DMS53 treated with DMSO at 0.1 percent for 48 hours (cell line): ENCODE measurements at regions not wholly inside any gene's neighbourhood (a gene's known extent, or its start where the extent isn't known, plus 50 kb on each side); places are given as distances from the start of the nearest gene placed in this dataset.

Experiments used
- DNase-seq: peaks from one replicate; lab custom pipeline; 2025; ENCODE audit not compliant: unreplicated experiment; lab: John Stamatoyannopoulos, UW

DNA sequence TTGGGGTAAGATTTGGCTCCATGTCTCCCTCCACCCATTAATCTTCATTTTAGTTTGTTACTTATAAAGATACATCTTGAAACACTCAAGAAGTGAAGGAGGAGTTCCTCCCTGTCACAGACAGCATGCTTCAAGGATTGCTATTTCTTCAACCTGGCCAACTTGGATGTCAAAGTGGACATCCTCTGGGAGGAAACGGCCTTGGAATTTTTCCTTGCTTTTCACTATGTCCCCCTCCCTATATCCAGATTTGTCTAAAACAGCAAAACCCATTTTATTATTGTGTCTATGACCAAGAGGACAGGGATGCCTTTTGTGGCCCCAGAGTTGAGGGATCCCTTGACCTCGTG is 242.9 kb downstream of the LPIN1 start:
- no peak for DNase-seq

DNA sequence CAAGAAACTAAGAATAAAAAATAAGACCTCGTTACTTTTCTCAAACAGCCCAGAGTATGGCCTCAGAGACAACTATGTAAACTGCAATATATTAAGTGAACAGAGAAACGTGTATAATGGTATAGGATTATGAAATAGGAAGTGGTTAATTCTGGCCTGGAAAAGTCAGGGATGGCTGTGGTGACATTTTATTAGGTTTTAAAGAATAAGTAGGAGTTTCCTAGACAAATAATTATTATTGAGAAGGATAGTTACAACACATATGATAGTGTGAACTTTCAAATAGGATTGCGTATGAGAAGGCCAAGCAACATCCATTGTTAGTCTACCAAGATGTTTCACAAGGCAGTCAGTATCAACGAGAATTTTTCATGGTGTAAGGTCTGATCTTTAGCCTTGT is 244.1 kb downstream of the LPIN1 start:
- DNase-seq: no peak

DNA sequence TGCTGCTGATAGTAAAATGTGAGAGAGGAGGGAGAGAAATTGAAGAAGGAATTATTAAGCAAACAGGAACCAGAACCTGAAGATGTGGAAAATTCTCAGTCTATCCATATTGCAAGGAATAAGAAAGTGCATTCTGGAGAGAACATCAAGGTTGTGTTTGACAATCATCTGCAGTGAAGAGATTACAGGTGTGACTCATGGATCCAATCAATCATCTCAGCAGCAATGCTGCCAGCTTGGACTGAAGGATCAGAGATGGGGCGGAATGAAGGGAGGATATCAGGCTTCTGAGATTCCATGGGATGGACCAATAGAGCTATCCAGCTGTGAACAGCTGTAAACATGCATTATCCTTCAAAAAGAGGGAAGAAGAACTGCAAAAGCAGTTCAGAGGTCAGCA is 247.3 kb downstream of the LPIN1 start:
- DNase-seq: no peak

DNA sequence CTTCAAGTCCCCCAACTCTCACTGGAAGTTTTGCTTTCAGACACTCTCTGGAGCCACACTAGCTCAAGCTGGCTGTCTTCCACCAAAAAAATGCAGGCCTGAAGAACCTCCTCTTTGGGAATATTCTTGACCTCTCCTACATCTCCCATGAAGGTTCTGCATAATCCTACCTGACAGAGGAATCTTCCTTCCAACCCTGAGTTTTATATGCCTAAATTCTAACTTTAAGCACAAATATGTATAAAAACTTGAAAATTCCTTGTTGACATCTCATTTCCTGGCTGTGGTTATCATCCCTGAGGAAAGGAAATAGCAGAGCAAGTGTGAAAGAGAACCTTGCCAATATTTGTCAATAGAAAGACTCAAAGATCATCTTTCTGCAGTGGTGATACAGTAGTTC is 249.0 kb downstream of the LPIN1 start:
- DNase-seq: no peak

DNA sequence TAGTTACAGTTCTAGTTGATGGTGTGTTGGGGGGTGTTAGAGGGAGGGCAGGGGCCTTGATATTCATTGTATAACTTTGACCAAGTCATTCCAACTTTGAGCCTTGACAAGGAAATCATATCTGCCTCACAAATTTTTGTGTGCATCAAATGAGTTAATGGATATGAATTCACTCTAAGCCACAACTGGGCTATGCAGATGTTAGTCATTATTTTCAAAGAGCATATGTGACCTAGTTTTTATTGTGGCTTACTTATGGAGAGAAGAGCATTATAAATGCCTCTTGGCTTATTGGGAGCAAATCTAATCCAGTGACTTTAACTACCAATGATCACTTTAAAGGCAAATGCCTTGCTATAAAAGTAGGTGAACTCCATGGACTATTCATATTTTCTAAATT is 250.2 kb downstream of the LPIN1 start:
- DNase-seq: no peak

DNA sequence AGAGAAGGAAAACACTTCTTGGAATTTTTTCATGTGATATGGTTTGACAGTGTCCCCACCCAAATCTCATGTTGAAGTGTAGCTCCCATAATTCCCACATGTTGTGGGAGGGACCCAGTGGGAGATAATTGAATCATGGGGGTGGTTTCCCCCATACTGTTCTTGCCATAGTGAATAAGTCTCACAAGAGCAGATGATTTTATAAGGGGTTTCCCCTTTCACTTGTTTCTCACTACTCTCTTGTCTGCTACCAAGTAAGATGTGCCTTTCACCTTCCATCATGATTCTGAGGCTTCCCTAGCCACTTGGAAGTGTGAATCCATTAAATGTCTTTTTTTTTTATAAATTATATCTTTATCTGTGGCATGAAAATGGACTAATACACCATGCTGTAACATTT is 250.7 kb downstream of the LPIN1 start:
- DNase-seq: no peak

DNA sequence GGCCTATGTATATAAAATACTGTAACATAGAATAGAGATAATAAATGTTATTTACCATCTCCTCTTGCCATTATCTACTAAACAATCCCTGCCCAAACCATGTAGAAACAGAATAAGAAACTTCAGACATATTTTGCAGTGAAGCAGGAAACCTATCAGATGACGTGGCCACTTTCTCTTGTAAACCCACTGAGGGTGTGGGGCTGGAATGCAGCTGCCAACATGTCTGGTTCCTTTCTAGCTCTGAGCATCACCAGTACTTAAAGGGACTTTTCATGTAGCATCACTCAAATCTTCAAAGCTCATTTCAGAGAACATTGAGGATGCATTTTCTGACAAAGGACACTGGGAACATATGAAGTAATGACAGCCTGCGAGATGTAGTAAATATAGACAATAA is 251.8 kb downstream of the LPIN1 start:
- no peak for DNase-seq

DNA sequence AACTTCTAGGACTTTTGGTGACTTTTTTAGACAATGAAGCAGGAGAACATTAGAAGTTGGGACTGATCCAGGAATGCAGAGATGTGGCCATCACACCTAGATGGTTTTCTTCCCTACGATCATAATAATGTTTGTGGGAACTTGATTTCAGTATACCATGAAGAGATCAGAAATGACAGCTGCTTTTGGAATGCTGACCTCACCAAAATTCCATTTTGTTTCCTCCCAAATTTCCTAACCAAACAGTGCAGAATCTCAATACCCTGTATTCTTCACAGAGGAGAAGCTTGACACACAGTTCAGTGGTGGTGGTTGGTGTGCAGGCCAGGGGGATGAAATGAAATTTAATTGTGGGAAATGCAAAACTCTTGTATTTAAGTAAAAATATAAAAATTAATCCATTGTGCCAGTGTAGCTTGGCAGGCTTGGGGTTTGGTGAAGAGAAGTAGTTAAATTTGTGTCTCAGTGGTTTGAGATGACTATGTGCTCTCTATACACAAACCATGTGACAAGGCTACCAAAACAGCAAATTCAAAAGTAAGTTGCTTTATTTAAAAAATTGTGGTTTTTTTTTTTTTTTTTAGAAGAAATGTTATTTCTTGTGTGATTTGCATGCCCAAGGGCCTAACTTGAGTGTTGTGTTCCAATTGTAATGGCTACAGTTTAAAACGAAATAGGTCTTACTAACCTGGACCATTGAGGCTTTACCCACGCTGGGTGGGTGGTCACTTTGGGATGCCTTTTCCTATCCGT is 252.4 kb downstream of the LPIN1 start:
- DNase-seq: no peak

DNA sequence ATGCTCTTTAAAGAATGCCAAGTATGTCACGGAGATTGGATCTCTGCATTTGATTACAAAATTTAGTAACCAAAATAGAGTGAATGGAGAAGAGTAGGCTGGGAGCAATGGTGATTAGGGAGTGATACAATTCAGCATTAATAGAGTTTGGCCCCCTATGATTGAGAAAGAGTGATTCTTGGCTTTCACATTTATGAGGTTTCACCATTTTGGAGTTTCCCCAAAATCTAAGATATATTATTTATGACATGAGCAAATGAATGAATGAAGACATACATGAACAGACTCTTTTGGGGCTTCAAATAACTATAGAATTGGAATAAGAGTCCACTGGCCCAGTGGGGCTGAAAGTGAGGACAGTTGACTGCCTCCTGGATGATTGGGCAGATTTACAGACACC is 255.2 kb downstream of the LPIN1 start:
- no peak for DNase-seq

DNA sequence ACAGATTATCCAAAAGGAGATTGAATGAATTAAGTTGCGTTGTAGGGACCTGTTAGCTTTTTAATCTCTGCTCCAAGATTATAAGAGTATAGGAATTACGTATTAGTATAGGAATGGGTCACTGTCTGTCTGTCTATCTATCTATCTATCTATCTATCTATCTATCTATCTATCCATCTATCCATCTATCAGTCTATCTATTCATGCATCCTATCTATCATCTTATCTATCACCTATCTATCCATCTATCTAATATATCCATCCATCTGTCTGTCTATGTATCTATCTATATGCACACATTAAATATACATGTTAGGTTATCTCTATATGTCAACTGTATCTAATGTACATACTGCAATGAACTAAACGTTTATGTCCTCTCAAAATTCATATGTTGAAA is 255.8 kb downstream of the LPIN1 start:
- no peak for DNase-seq

DNA sequence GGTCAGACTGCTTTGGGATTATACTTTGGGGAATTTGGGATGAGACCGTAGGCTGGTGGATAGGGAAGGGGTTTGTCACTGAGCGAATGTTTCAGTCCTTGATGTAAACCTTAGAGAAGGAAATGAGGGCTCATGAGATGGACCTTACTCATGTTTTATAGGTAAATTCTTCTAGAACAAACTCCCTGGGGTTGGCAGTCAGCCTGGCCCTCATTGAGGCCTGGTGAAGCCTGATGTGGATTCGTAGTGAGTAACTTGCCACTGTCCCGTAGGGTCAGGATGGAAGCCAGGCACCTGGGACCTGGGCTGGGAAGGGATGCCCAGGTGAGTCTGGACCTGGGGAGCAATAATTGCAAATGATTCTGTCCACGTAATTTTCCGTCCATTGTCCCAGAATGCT is 258.3 kb downstream of the LPIN1 start:
- DNase-seq: no peak

DNA sequence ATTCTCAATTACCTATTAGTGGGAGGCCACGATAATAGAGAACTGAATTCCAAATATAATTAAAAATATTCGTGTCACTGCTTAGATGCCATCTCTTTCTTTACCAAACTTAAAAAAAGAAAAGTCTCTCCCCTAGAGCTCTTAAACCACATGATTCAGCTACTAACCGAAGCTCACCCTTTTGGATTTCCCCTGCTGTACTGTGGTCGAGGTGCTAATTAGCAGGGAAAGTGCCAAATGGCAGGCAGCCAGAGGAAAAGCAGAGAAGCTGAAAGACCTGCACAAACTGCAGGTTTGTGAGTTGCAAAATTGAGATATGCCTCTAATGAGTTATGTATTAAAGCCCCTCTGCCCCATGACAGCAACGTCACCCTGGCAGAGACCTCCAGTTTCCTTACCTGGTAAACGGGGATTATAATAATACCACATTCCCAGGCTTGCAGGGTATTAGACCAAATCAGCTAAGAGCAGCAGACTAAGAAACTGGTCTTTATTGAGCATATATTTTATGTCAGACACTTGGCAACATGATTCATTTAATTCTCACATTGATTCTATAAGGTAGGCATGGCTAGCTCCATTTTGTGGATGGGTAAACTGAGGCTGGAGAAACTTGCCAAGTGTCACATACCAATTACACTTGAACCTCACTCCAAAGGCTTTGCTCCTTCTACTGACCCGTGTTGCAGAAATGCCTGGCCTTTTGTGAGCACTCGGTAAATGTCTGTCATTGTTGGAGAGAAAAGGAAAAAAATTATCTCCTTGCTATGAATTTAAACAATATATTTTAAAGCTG is 259.7 kb downstream of the LPIN1 start:
- DNase-seq: no peak

DNA sequence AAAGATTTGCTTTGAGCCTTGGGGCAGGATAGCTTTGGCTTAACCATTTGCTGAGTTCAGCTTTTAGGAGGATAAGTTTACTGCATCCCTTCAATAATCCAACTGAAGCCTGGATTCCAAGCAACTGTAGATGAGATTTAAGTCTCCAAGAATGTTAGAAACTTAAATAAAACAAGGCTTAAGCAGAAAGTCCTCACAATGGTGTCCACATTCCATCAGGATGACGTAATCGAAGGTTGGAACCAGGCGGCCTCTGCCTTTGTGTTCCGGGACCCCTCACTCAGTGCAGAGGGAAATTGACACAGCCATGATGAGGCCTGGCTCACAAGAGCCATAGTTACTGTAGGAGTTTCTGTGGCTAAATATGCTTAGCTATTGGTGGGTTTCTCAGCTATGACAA is 260.4 kb downstream of the LPIN1 start:
- DNase-seq: no peak

DNA sequence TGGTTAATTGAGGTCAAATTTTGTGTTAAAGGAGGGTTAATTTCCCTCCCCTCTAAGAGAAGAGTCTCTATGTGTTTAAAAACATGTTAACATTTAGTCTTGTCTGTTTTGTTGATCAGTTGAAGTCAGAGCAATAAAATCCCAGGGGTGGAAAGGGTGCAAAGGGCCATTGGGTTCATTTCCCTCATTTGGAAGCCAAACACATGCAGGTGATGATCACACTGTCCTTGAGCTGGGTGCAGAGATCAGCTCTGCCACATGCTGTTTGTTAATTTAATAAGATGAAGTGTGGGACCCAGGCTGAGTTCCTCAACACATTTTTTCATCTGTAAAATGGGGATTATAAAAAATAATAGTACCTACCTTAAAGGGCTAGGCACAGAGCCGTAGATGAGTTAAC is 260.9 kb downstream of the LPIN1 start:
- no peak for DNase-seq

DNA sequence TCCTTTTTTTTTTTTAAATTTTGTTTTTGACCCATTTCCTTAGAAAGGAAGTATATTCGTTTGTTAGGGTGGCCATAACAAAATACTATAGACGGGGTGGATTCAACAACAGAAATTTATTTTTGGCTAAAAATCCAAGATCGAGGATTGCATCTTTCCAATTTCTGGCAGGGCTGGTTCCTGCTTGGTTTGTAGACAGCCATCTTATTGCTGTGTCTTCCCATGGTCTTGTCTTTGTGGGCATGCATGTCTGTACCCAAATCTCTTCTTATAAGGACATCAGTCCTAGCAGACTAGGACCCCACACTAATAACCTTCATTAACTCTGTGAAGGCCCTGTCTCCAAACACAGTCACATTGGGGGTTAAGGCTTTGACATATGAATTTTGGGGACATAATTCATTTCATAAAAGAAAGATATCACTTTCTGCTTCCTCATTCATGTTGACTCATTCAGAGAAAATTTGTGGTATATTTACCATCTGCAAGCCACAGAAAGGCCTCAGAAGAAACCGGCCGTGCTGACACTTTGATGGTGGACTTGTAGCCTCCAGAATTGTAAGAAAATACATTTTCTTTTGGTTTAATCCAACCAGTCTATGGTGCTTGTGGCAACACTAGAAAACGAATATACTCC is 262.1 kb downstream of the LPIN1 start:
- DNase-seq: no peak

DNA sequence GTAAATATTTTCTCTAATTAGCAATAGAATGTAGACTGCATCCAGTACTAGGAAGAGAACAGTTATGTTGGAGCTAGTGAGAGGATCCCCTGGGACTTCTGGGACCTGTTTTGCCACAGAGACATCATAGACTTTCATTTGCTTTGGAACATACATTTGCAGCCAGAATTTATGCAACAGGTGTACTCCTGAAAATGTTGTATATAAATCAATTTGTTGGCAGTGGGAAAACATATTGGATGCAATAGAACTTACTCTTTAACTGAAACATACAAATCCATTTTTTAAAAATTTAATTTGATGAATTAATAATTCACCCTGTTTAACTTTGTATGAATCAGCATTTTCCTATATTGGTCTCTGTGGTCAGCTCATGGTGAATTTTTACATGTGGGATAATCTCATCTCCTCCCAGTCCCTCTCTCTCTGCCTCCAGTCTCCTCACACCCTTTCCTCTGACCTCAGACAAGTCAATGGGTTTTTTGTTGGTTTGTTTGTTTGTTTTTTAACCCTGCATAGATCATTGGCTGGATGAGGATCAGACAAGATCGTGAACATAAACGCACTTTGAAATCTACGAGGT is 263.0 kb downstream of the LPIN1 start:
- no peak for DNase-seq

DNA sequence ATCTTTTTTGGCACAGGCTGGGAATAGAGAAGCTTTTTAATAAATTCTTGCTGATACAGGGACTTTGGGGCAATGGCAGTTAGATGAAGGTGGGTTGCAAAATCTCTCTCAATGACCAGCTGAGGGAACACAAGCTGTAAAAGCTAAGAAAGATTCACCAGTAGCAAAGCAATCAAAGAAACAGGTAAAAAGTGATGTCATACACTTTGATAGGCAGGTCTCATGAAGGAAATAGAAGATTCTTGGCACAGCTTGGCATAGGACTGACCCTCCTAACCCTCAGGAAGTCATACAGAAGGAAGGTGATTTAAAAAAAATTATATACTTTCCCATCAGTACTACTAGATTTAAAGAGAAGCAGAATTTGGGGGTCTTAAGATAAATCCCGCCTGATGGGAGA is 263.6 kb downstream of the LPIN1 start:
- DNase-seq: no peak

DNA sequence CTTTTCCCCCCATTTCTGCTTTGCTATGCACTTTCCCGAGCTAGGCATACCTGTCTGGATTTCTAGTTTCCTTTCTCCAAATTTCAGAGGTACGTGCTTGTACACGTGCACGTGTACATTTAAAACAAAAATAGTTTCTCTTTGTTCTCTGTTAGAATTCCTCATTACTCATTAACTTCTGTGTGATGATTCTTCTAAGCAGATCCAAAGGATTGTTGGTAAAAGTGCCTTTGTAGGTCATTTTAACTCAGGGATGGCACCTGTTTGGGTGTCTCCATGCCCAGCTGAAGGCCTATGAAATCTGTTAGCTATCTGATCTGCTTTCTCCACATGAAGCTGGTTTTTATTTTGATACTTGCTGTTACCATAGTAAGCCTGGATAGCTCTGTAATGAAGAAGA is 264.3 kb downstream of the LPIN1 start:
- no peak for DNase-seq

DNA sequence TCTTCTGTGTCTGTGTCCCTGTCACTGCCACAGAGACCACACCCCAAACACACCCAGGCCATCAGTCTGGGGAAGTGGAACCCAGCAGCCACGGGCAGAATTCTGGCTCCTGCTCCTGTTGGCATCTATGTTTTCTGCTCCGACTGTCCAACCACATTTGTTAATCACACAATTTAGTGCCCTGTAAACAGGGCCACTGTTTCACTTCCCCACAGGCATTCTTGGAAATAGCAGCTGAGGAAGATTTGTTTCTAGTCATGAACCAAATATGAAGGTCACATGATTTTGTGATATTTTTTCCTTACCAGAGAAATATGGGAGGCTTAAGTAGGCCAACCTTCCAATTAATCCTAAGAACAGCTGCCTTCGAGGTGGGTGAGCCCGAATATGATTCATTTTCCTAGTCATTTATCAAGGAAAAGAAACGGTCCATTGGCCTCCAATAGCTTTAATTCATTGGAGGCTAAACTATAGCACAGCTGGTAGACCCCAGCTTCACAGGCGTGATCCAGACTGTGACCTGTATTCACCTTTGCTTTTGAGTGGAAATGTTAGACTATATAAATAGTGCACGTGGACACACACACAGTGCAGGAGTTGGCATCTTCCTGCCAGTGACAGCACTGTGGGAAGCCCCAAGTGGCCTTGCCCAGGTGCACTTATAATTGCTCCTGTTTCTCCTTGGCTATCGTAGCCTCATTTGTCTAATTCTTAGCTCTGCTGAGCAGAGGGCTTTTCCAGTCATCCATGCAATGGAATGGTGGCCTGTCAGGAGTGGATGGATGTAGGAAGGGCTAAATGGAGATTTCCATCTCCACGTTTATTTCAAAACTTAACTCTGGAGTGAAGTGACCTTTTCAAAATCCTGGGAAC is 267.9 kb downstream of the LPIN1 start:
- no peak for DNase-seq

DNA sequence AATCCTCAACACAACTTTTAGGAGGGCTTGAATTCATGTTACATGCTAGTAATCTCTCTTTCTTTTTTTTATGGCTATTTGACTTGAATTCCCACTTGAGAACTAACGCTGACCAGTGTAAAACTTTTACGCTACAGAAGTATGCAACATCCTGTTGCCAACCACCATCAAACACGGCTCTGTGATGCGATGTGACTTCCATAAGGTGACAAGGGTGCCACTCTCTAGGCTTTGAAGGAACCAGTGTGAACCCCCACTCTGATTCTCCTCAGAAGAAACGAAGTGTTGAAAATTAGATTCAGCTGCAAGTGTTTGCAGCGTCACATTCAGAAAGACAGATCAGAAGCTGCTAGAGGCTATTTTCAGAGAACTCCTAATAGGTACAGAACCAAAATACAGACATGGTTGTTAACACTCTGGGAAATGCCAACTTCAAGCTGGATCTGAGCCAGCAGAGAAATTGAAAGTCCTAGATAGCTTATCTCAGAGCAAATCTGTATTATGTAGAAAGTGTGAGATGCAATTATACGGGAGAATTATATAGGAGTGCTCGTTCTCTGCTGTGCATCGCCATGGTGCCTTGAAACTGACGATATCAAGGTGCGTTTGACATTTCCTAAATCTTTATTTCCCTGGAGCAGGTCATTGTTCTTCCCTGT is 271.2 kb downstream of the LPIN1 start:
- no peak for DNase-seq
